GM12801 (cell line): ENCODE measurements at regions not wholly inside any gene's neighbourhood (a gene's known extent, or its start where the extent isn't known, plus 50 kb on each side); places are given as distances from the start of the nearest gene placed in this dataset.

Source experiments
- CTCF ChIP-seq: IDR thresholded peaks from one replicate; pipeline ENCODE4 v1.5.1; 2011; ENCODE audit warnings: control low read depth; ENCODE audit not compliant: insufficient read length; ENCODE audit errors: extremely low read depth

DNA sequence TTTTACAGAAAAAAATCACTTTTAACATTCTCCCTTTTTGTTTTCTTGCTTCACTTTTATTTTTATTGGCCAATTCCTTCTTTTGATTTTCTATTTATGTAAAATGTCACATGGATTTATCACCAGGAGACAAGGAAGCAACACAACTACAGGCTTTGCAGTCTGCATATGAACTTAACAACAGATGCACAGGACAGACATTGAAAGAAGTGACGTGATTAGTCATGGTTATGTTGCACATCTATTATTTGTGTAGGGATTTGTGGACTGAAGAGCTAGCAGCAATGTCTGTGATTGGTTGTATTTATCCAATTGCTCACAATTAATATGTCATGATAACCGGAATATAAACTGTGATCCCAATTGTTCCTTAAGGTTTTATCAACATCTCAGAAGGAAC lies 147.8 kb upstream of the KLF3 start:
- no peak for TF ChIP-seq CTCF

DNA sequence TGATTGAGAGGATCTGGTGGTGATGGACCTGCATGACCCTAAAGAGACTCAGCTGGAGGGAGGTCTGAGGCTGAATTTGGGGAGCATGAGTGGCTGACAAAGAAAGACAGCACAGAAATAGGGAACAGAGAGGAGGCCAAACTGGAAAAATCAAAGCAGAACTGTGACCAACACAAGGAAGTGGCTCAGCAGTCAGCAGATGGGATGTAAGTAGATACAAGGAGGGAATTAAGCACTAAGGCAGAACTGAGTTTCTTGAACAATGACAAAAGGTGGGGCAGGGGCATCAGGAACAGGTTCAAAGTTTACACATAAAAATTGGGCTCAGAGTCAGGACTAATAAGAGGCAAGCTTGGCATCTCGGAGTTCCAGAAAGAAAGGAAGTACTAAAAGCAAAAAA lies 144.3 kb upstream of the KLF3 start:
- no peak for TF ChIP-seq CTCF

GRCh38 chr4:38523054-38523453 lies 140.9 kb upstream of the KLF3 start:
- TF ChIP-seq CTCF = no peak

GRCh38 chr4:38523524-38524448 lies 140.2 kb upstream of the KLF3 start:
- TF ChIP-seq CTCF = no peak

GRCh38 chr4:38526412-38526811 lies 137.6 kb upstream of the KLF3 start:
- TF ChIP-seq CTCF = no peak

GRCh38 chr4:38529189-38530115 lies 134.5 kb upstream of the KLF3 start:
- TF ChIP-seq CTCF = no peak

DNA sequence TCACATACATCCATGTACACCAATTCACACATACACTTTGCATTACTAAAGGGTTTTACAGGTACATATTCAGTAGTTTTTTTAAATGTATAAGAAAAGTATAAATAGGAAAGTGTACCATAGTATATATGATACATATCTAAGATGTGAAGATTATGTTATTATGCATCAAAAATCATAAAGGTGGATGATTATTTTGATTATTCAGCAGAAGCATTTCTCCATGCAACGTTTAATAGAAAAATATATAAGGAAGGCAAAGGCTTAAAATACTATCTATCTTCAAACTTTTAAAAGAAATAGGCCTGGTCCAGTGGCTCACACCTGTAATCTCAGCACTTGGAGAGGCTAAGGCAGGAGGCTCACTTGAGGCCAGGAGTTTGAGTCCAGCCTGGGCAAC lies 133.5 kb upstream of the KLF3 start:
- no peak for TF ChIP-seq CTCF
